IMR-90 (cell line): ENCODE measurements at regions not wholly inside any gene's neighbourhood (a gene's known extent, or its start where the extent isn't known, plus 50 kb on each side); places are given as distances from the start of the nearest gene placed in this dataset.

ENCODE experiments used
- FOS ChIP-seq: fragments of 150-350 bp; IDR thresholded peaks from 2 replicates; pipeline ENCODE4 v1.6.1; 2016; ENCODE audit warnings: low read depth, low read length
- NFE2L2 ChIP-seq: fragments of 150-350 bp; IDR thresholded peaks from 2 replicates; pipeline ENCODE4 v1.6.1; 2016; ENCODE audit warnings: low read depth, mild to moderate bottlenecking, low read length
- RAD21 ChIP-seq: IDR thresholded peaks from 2 replicates; pipeline ENCODE4 v1.6.1; 2012; ENCODE audit warnings: low read length, improper control_type of control experiment
- SMC3 ChIP-seq: fragments of 150-350 bp; IDR thresholded peaks from 2 replicates; pipeline ENCODE4 v1.6.1; 2016; ENCODE audit warnings: low read depth, mild to moderate bottlenecking, antibody characterized with exemption, low read length, moderate library complexity
- TF ChIP-seq, protein P1 (sequence below): conservative IDR thresholded peaks from 2 replicates; pipeline ENCODE4 v1.5.1; 2012; ENCODE audit warnings: mild to moderate bottlenecking, low read depth, low read length, improper control_type of control experiment
- TF ChIP-seq, protein P2 (sequence below): fragments of 150-350 bp; IDR thresholded peaks from 2 replicates; pipeline ENCODE4 v1.6.1; 2017; ENCODE audit warnings: mild to moderate bottlenecking, antibody characterized with exemption, low read length, low read depth

DNA sequence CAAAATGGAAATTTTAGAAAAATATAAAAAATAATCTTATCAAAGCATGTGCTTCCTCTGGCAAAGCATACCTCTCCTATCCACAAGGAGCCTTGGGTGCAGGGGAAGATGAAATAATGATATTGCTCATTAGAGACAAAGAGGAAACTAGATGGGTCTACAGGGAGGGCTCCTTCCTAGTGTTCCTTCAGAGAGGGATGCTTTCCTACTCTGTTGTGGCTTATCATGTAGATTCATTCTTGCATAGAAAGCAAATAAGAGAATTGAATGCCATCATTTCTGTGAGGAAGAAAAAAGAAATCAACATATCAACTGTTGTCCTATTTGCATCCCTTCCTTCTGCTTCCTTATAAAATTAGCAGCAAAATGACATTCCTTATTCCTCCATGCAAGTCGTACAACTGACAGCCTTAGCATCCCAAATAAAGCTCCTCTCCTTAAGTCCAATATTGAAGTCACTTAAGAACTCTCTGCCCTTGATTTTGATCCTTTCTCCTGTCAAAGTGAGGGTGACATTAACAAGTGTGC is 543.9 kb upstream of the PLXNA2 start:
- TF ChIP-seq, protein P1, sequence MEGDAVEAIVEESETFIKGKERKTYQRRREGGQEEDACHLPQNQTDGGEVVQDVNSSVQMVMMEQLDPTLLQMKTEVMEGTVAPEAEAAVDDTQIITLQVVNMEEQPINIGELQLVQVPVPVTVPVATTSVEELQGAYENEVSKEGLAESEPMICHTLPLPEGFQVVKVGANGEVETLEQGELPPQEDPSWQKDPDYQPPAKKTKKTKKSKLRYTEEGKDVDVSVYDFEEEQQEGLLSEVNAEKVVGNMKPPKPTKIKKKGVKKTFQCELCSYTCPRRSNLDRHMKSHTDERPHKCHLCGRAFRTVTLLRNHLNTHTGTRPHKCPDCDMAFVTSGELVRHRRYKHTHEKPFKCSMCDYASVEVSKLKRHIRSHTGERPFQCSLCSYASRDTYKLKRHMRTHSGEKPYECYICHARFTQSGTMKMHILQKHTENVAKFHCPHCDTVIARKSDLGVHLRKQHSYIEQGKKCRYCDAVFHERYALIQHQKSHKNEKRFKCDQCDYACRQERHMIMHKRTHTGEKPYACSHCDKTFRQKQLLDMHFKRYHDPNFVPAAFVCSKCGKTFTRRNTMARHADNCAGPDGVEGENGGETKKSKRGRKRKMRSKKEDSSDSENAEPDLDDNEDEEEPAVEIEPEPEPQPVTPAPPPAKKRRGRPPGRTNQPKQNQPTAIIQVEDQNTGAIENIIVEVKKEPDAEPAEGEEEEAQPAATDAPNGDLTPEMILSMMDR: no peak
- TF ChIP-seq SMC3 (no peak), RAD21 (no peak), FOS (no peak), NFE2L2 (no peak)
- TF ChIP-seq, protein P2, sequence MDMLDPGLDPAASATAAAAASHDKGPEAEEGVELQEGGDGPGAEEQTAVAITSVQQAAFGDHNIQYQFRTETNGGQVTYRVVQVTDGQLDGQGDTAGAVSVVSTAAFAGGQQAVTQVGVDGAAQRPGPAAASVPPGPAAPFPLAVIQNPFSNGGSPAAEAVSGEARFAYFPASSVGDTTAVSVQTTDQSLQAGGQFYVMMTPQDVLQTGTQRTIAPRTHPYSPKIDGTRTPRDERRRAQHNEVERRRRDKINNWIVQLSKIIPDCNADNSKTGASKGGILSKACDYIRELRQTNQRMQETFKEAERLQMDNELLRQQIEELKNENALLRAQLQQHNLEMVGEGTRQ: no peak
